ENCODE measurements at regions not wholly inside any gene's neighbourhood (a gene's known extent, or its start where the extent isn't known, plus 50 kb on each side); places are given as distances from the start of the nearest gene placed in this dataset.

GRCh38 chr3:3745693-3746092, 53.5 kb upstream of the LRRN1 start:
- no peak for DNase-seq

DNA sequence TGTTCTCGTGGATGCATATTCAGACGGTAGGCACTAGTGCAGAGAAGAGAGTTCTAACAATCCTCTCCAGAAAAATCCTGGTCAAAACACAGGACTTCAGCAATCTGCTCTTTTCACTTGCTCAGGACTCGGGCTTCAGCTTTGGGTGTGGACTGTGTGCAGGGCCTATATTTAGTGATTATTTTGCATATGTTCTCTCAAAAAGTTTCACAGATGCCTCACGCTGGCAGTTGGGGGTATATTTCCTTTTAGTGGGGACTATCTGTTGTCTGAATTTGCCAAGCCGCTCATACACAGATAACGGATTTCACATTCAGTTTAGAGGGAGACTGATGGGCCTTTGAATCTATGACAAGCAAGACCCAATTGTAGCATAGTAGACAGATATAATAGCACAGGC, 54.4 kb upstream of the LRRN1 start:
- no peak for DNase-seq

- DNase-seq: no peak
Observed at GRCh38 chr3:3743754-3744153, 55.5 kb upstream of the LRRN1 start.

DNA sequence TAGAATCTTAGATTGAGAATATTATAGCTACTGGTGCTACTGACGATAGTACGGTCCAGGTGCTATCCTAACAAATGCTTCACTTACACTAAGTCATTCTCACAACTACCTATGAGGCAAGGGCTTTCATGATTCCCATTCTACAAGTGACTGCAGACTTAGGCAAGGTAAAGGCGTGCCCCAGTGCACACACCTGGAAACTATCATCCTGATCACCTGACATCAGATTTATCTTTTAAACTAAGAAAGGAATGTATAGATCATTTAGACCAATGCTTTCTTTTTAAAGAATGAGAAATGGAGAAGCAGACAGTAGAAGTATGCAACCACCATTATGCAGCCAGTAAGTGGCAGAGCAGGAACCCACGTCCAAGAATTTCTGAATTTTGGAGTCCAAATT, 59.2 kb upstream of the LRRN1 start:
- no peak for DNase-seq

GRCh38 chr3:3739330-3740060, 59.7 kb upstream of the LRRN1 start:
- DNase-seq: no peak

DNA sequence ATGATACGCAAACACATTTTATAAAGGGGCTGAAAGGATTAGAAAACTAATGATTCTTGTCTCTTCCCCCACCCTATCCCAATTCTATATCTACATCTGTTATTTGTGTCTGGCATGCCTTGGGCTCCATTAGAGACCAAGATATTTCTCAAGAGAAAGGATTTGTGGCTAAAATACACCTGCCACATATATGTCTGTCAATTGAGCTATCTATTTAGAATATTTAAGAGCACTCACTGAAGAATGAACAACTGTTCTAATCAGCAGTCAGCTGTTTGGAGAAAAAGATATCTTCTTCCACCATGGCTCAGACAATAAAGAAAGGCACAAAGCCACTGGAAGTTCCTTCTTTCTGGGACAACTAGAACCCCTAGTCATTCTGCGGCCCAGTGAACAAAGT, 61.7 kb upstream of the LRRN1 start:
- DNase-seq: no peak

GRCh38 chr3:3735919-3736318, 63.3 kb upstream of the LRRN1 start:
- no peak for DNase-seq

DNA sequence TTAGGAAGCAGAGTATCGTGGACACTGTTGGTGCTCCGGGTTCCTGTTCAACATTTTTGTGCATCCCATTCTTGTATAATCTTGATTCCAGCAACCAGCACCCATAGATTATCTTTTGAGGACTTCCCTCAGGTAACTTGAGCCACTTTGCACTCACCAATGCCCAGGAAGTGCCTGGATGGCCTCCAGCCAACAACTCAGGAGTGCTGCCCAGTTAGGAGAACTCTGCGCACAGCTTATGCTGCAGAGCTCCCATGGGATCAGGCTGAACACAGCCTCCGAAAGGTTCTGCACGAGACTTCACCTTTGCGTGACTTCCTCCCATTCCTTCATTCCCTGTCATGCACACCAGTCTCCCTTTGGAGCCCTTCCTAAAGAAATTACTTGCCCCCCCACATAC, 64.3 kb upstream of the LRRN1 start:
- no peak for DNase-seq

DNA sequence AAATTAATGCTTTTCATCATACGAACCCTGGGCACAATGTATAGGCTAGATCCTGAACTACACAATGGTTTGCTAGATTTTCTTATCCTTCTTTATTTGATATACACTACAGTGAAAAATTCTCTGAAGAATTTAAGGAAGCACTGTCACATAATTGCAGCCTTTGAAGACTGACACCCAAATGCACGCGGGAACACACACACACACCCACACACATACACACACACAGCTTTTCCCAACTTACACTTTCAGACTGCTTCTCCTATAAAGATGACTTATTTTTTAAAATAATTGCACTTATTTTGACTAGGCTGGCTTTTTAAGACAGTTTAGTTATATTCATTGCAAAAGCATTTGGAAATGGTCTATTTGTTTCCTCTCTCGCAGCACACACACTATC, 70.0 kb upstream of the LRRN1 start:
- DNase-seq: no peak

DNA sequence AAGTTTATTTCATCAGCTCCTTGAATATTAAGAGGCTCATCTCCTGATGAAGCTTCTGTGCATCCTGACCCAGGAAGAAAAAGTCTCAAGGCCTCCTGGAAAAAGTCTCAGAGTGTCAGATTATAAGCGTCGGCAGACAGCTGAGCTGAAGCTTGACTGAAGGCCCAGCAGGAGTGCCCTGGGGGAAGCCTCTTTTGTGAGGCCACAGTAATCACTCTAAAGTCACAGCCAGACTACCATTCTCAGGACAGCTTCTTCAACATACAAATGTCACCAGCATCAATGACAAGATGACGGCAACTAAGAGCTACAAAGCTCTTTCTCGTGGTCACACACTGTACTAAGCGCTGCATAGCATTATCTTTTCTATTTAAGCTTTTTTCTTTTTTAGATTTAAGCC, 72.7 kb upstream of the LRRN1 start:
- DNase-seq: no peak

GRCh38 chr3:3714572-3714971, 84.7 kb upstream of the LRRN1 start:
- no peak for DNase-seq

DNA sequence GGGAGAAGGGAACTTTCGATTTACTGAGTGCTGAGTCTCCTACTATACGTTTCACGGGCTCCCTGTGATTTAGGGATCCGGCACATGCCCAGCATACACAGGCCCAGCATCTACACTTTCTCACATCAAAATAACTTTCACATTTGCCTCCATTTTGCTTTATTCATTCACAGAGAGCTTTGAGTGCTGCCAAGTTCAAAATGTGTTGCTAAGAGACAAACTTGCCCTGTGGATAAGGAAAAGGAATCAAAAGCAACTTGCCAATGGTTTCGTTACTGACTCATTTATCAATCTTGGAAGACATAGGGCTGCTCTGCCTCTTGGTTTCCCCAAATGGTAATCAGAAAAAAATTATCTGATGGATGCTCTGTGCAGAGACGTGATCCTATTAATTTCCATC, 86.3 kb upstream of the LRRN1 start:
- no peak for DNase-seq

GRCh38 chr3:3708769-3709115, 90.5 kb upstream of the LRRN1 start:
- no peak for DNase-seq

DNA sequence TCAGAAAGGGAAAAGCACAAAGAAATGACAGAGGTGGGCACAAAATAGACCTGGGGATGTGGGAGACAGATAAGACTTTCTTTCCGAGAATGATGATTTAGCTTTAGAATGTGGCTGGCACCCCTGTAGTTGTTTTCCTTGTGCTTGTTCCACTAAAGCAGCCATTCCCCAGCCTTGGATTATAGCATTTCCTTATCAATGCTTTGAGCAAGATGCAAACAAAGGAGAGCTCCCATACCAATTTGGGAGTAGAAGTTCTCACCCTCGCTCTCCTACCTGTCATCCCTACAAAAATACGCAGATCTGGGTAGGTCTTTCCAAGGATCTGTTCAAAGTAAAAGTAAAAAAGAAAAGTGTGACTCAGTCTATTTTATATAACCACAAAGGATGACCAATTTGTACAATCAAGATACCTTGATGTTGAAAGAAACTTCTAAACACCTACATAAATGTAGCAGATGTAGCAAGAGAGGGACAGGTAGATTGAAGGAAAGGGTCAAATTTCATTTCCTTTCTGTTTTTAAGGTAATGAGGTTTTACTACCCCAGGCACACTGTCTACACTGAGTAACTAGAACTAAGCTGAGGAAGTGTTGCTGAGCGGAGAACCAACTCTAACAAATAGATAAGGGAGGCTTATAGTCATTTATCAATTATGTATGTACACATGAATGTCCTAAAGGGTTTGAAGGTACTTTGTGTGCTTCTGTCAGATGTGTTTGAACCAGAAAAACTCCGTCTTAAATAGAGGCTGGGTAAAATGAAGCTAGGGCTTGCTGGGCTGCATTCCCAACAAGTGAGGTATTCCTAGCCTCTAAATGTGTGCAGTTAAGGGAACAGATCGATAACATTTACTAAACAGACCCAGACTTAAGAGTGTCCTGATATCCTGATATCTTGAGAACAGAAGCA, 91.1 kb upstream of the LRRN1 start:
- DNase-seq: no peak

DNA sequence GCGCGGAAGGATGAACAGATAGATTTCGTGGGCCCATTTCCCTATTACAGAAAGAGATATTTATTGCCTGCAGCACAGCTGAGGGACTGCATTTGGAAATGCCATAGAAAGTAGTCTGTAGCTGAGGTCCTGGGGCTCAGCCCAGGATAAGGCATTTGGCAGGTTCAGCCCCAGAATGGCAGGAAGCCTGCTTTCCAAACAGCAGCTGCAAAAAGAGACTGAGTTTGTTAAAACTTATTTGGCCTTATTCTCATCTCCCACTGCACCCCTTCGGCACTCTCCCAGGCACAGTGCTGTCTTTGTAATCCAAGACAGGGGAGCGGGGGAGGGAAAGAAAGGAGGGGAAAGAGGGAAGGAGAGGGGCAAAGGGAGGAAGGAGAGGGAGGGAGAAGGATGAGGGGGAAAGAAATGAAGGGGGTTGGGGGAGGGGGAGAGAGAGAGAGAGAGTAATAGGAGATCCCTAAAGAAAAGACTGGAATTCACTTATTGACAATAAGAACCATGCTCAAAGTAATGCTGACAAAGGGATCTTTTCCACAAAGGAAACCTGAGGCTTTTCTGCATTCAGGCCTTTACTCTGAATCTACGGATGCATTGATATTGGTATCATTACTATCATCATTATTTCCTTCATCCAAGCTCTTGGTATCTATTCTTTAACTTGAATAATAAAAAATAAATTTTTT, 94.0 kb upstream of the LRRN1 start:
- no peak for DNase-seq

DNA sequence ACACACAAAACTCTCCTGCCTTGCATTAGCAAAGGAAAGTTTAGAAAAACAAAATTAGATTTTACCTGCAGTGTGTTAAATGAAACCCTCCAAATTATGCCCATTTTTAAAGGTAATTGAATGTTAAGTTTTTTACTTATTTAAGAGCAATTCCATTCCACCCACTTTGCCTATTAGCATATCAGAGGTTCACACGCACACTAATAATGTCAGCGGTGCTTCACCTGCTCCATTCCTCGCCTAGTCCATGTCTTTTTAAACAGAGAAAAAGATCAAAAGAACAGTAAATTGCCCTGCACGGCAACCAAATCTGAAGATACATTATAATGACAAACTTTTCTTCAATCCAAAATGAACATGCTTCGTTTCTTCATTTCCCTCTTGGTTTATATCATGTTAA, 97.3 kb upstream of the LRRN1 start:
- DNase-seq: no peak

DNA sequence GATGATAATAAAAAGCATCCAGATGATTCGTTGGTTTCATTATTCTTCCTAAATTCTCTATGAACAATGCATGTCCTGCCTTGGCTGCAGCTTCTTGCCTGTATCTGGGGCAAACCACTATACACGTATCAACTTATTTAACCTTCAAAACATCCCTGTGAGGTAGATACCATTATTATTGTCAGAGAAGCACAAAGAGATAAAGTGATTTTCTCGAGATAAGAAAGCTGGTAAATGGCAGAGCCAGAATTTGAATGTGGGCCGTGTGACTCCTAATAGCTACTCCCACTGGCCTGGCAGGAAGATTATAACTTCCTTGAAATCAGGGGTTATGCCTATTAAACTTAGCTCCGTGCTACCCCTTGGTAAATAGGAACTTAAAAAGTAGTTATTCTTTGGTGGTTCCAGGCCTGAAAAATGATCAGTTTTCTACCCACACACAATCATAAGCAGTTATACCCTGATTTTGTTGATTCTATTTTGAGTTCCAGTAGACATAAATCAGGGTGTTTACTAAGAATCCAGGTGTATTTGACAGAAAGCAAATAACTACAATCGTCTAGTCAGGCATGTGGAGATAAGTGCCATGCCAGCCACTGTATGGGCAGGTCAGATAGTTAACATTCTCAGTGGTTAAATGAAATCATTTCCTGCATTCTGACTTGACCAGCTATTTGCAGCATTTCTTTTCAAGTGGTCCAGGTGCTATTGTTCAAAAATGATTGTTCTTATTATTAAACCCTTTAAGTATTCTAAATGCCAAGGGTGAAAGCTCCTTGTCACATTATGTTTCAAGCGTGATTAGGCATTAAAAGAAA, 99.2 kb upstream of the LRRN1 start:
- DNase-seq: no peak

DNA sequence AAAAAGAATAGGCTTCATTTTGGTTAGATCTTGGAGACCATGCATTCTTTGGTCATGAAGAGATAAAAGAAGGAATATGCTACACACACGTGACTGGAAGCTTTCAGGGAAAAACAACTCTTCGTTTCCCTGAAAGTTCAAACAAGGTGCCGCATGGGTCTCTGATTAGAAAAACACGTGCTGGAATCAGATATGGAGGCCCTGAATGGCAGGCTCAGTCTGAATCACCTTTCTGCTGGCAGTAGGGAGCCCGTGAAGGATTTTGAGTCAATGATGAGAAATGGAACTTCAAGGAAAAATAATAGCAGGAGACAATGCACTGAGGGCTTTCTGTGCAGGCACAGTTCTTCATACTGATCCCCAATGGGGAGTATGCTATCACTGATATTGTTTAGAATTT, 99.8 kb upstream of the LRRN1 start:
- DNase-seq: no peak

GRCh38 chr3:3696345-3696744, 102.9 kb upstream of the LRRN1 start:
- no peak for DNase-seq

DNA sequence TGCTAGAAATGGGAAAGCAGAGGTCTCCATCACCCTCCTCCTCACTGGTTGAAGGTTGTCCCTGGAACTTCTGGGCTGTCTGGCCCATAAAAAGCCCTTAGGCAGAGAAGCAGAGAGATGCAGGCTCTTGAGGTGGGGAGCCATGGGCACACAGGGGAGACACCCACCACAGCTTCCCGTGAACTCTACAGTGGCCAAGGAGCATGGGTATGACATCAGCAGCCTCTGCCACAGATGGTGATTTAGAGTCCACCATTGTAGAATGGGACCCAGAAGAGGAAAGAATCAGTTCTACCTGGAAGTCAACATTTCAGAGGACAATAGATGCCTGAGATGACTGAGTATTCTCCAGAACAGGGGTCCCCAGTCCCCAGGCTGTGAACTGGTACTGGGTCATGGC, 105.6 kb upstream of the LRRN1 start:
- no peak for DNase-seq

DNA sequence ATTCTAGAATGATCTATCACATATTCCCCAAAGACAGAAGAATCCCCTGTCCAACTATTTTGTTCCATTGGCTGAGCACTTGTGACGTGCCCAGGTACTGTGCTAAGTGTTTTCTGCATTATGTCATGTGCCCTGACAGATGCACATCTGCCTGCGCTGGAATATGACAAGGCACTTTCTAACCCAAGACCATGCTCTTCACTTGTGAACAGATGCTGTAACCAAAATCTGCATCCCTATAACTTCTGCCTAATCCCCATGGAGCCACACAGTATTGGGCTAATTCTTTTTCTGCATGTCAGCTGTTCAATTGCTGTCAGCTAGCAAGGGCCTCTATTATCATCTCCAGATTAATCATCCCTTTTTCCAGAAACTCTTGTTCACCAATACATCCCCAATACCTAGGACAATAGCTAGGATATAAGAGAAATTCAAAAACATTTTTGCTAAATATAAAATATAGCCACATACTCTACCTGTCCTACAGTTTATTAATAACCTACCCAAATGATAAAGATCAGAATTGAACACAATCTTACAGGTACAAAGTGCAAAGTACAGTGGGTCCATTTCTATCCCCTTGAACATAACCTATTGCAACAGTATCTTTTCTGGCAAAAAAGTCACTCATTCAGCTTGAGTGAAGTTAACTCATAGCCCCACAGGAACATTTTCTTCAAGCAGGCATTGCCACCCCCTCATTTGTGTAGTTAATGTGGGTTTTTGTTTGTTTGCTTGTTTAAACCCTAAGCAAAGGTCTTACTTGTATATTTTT, 109.4 kb upstream of the LRRN1 start:
- DNase-seq: no peak

- no peak for DNase-seq
Observed at GRCh38 chr3:3686907-3687648, 112.2 kb upstream of the LRRN1 start.
